Tibial nerve (tissue), 4 donors: ENCODE measurements at regions not wholly inside any gene's neighbourhood (a gene's known extent, or its start where the extent isn't known, plus 50 kb on each side); places are given as distances from the start of the nearest gene placed in this dataset.
"Not testable (repeated sequence)": the region's sequence is repeated elsewhere in the genome, so short reads cannot be mapped to it uniquely, and the experiment has no call there.

Experiments
- DNase-seq, 2 donors: peaks; one replicate each; pipeline ENCODE4 v3.0.0-alpha.2; 2019; ENCODE audit warnings: low spot score in 2 of 2
- H3K27ac ChIP-seq, 4 donors: fragments of 200-600 bp; sonication (generic) in 3 of 4; one replicate each; pipeline ENCODE4 v1.5.1; 2017 to 2019; ENCODE audit warnings: mild to moderate bottlenecking in 1 of 4
- H3K27me3 ChIP-seq, 2 donors: fragments of 200-600 bp; sonication (generic) in 1 of 2; one replicate each; pipeline versions ENCODE4 v1.5.1 to v1.6.0; 2017 to 2019
- H3K36me3 ChIP-seq, 3 donors: fragments of 200-600 bp; sonication (generic); one replicate each; pipeline ENCODE4 v1.5.1; 2018 to 2019
- H3K4me1 ChIP-seq, 4 donors: fragments of 200-600 bp; sonication (generic) in 3 of 4; one replicate each; pipeline ENCODE4 v1.5.1; 2017 to 2019
- H3K4me3 ChIP-seq, 4 donors: fragments of 200-600 bp; sonication (generic) in 3 of 4; one replicate each; pipeline ENCODE4 v1.5.1; 2017 to 2019; ENCODE audit warnings: mild to moderate bottlenecking in 1 of 4, moderate library complexity in 1 of 4
- H3K9me3 ChIP-seq, 4 donors: fragments of 200-600 bp; sonication (generic) in 3 of 4; one replicate each; pipeline ENCODE4 v1.5.1; 2017 to 2019
- EP300 ChIP-seq, 2 donors: sonication (generic); formaldehyde crosslinking; IDR thresholded peaks; one replicate each; pipeline ENCODE4 v1.6.1; 2017; ENCODE audit warnings: antibody characterized with exemption in 2 of 2, mild to moderate bottlenecking in 1 of 2
- POLR2A ChIP-seq, 2 donors: fragments of 450-650 bp; IDR thresholded peaks; one replicate each; pipeline ENCODE4 v1.6.1; 2017; ENCODE audit warnings: antibody characterized with exemption in 2 of 2, mild to moderate bottlenecking in 2 of 2, moderate library complexity in 2 of 2
- WGBS, 2 donors: methylation state at CpG; one replicate each; pipeline ENCODE4 v1.1.5; 2018; 5-methylcytosine and 5-hydroxymethylcytosine counted together
- TF ChIP-seq, protein P1 (sequence below), 5 experiments: fragments of 200-600 bp in 3 of 5; fragments of 450-650 bp in 2 of 5; sonication (generic) in 3 of 5; IDR thresholded peaks; one replicate each; pipeline ENCODE4 v1.5.1; 2016 to 2019; ENCODE audit warnings: antibody characterized with exemption in 5 of 5, mild to moderate bottlenecking in 3 of 5, moderate library complexity in 2 of 5

DNA sequence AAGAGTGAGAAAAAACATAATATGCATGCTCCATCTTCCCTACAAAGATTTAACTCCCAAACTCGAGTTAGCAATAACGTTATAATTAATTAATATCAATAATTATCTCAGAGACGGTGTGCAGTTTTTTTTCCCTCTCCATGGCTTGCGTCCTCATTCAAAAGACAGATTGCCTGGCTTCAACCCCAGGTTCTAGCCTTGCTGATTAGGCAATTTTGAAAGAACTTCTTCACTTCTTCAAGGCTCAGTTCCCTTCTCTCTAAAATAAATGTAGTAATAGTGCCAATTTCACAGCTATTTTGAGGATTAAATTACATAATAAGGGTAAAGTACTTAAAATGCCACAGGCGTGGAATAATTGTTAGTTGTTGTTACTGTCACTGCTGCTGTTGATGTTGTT, 876.1 kb upstream of the GBE1 start:
- DNase-seq, result no peak
- no peaks in the 10 kb centered on the region for H3K4me1 ChIP-seq
- H3K9me3 ChIP-seq, result peaks cover 0 to 7% (median 0%) of the 10 kb centered on the region in 4 donors
- H3K4me3 ChIP-seq, result no peak overlapping the region
- H3K27me3 ChIP-seq, result no peaks in the 10 kb centered on the region
- H3K36me3 ChIP-seq, result no peaks in the 10 kb centered on the region
- TF ChIP-seq, protein P1, sequence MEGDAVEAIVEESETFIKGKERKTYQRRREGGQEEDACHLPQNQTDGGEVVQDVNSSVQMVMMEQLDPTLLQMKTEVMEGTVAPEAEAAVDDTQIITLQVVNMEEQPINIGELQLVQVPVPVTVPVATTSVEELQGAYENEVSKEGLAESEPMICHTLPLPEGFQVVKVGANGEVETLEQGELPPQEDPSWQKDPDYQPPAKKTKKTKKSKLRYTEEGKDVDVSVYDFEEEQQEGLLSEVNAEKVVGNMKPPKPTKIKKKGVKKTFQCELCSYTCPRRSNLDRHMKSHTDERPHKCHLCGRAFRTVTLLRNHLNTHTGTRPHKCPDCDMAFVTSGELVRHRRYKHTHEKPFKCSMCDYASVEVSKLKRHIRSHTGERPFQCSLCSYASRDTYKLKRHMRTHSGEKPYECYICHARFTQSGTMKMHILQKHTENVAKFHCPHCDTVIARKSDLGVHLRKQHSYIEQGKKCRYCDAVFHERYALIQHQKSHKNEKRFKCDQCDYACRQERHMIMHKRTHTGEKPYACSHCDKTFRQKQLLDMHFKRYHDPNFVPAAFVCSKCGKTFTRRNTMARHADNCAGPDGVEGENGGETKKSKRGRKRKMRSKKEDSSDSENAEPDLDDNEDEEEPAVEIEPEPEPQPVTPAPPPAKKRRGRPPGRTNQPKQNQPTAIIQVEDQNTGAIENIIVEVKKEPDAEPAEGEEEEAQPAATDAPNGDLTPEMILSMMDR (IDR thresholded peaks at IDR 0.05), result no peak
- TF ChIP-seq EP300 (IDR thresholded peaks at IDR 0.05), result no peak
- no peak for TF ChIP-seq POLR2A (IDR thresholded peaks at IDR 0.05)
- 85 to 87% methylated on average over 5 of the region's 5 CpGs for WGBS, 2 donors
- H3K27ac ChIP-seq, result no peak overlapping the region

DNA sequence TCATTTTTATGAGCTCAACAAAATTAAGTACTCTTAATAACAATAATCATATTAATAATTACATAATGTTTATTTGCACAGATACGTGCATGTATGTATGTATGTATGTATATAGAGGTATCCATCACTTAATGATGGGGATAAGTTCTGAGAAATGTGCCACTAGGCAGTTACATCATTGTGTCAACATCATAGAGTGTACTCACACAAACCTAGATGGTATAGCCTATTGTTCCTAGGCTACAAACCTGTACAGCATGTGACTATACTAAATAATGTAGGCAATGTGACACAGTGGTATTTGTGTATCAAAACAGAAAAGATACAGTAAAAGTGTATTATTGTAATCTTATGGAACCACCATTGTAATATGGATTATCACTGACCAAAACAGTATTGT, 874.7 kb upstream of the GBE1 start:
- no peaks in the 10 kb centered on the region for H3K27me3 ChIP-seq
- no peak for DNase-seq
- no peak overlapping the region for H3K27ac ChIP-seq
- TF ChIP-seq POLR2A (IDR thresholded peaks at IDR 0.05), result no peak
- TF ChIP-seq, protein P1 (IDR thresholded peaks at IDR 0.05), result no peak
- no peak for TF ChIP-seq EP300 (IDR thresholded peaks at IDR 0.05)
- 85 to 87% methylated on average over 1 of the region's 1 CpG for WGBS, 2 donors
- no peaks in the 10 kb centered on the region for H3K4me1 ChIP-seq
- no peaks in the 10 kb centered on the region for H3K36me3 ChIP-seq
- H3K4me3 ChIP-seq, result no peak overlapping the region
- H3K9me3 ChIP-seq, result peaks cover 0 to 7% (median 0%) of the 10 kb centered on the region in 4 donors

DNA sequence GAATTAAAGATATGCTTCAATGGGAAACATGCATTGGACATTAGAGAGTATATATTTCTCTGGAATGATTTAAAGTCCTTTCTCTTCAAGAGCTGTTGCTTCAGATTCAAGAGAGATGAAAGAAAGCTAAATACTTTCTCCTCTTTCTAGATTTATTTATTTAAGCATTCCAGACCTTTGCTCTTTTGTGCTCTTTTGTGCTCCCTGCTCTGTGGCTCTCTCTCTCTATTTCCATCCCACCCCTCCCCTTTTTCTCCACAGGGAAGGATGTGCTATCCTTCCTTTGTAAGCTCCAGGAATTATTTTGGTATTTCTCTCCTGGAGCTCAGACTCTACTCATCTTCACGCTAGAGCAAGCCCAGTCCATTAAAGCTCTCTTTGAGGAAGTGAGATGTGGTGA, 871.9 kb upstream of the GBE1 start:
- Histone ChIP-seq H3K4me3 (no peak overlapping the region), H3K9me3 (no peaks in the 10 kb centered on the region), H3K4me1 (no peaks in the 10 kb centered on the region), H3K27ac (no peak overlapping the region), H3K27me3 (no peaks in the 10 kb centered on the region), H3K36me3 (no peaks in the 10 kb centered on the region)
- no peak for DNase-seq
- WGBS, 2 donors, result 16 to 38% methylated on average over 1 of the region's 1 CpG
- no peak for TF ChIP-seq EP300 (IDR thresholded peaks at IDR 0.05)

DNA sequence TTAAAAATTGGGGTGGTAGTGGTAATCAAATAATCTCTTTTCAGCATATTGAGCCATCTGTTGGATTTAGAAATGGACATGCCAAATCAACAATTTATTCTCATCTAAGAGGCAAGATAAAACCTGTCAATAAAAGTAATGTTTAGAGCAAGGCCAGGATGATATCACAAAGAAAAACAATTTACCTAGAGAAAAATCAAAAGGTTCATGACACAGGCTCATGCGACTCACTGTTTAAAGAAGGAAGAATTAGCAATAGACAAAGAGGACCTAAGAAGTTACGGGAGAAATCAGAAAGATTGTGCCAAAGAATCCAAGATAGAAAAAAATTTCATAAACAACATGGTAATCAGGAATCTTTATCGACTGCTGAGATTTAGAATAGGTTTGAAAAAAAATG, 868.5 kb upstream of the GBE1 start:
- Histone ChIP-seq H3K36me3 (no peaks in the 10 kb centered on the region), H3K9me3 (no peaks in the 10 kb centered on the region), H3K4me1 (no peaks in the 10 kb centered on the region), H3K27ac (no peak overlapping the region), H3K4me3 (no peak overlapping the region), H3K27me3 (no peaks in the 10 kb centered on the region)
- no peak for DNase-seq
- TF ChIP-seq EP300 (IDR thresholded peaks at IDR 0.05) (no peak), POLR2A (IDR thresholded peaks at IDR 0.05) (no peak)
- TF ChIP-seq, protein P1 (IDR thresholded peaks at IDR 0.05), result no peak
- 84 to 86% methylated on average over 3 of the region's 3 CpGs for WGBS, 2 donors

DNA sequence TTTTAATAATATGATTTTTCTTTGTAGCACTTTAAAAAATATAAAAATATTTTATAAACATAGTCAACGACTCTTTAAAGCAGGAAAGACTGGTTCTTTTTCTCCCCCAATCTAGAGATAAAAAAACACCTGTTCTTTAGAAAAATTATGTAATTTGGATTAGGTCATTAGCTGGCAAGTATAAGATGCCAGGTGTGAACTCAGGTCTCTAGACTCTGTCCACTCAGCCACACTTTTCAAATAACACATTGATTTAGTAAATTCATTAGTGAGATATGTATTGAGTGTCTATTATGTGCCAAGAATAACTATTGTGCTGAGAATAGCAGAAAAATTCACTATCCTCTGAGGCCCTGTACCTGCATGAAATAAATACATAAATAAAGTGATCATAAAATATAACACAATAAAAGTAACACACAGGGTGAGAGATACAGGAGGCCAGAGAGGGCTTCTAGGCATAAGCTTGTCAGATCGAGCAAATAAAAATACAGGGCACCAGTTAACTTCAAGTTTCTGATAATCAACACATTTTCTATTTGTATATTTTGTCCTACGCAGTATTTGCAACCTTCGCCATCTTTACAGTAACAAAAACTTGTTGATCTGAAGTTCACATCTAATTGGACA, 867.1 kb upstream of the GBE1 start:
- Histone ChIP-seq H3K36me3 (no peaks in the 10 kb centered on the region), H3K4me3 (no peak overlapping the region), H3K27me3 (no peaks in the 10 kb centered on the region), H3K4me1 (no peaks in the 10 kb centered on the region), H3K27ac (no peak overlapping the region), H3K9me3 (peaks cover 0 to 10% (median 0%) of the 10 kb centered on the region in 4 donors)
- TF ChIP-seq EP300 (IDR thresholded peaks at IDR 0.05) (no peak), POLR2A (IDR thresholded peaks at IDR 0.05) (no peak)
- TF ChIP-seq, protein P1 (IDR thresholded peaks at IDR 0.05), result no peak
- DNase-seq, result no peak
- 58 to 87% methylated on average over 4 of the region's 4 CpGs for WGBS, 2 donors

DNA sequence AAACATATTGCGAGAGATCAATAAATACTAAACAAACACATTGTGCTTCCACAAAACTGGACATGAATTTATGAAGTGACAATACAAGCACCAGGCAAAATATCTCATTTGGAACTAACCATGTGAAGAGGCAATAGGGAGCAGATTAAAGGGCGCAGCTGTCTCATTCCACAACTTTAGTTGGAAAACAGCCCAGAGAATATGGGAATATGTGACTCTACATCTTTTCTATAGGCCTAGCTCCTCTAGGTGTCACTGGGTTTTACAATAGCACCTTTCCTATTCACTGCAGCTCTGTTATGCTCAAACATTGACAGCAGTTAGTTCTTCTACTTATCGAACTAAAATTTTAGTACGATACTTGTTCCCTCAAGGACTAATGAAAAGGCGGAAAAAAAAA, 866.3 kb upstream of the GBE1 start:
- H3K4me1 ChIP-seq, result no peaks in the 10 kb centered on the region
- H3K4me3 ChIP-seq, result no peak overlapping the region
- TF ChIP-seq, protein P1 (IDR thresholded peaks at IDR 0.05), result no peak
- TF ChIP-seq POLR2A (IDR thresholded peaks at IDR 0.05), result no peak
- WGBS, 2 donors, result 86 to 94% methylated on average over 5 of the region's 5 CpGs
- H3K9me3 ChIP-seq, result peaks cover 0 to 14% (median 0%) of the 10 kb centered on the region in 4 donors
- no peak for DNase-seq
- no peaks in the 10 kb centered on the region for H3K36me3 ChIP-seq
- no peak overlapping the region for H3K27ac ChIP-seq
- no peaks in the 10 kb centered on the region for H3K27me3 ChIP-seq

DNA sequence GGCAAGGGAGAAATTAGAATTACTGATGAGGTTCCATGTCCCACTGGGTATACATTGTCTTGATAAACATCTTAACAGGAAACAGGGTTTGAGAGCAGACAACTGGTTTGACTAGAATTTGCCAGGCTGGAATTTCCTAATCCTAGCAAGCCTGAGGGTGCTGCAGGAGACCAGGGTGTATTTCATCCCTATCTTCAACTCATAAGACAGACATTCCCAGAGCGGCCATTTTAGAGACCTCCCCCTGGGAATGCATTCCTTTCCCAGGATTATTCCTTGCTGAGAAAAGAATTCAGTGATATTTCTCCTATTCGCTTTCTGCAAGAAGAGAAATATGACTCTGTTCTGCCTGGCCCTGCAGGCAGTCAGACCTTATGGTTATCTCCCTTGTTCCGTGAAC, 859.3 kb upstream of the GBE1 start:
- H3K36me3 ChIP-seq, H3K27me3 ChIP-seq, DNase-seq: not testable (repeated sequence)

More for the DNA sequence above, 859.3 kb upstream of the GBE1 start:
- H3K4me3 ChIP-seq, H3K4me1 ChIP-seq, H3K27ac ChIP-seq: not testable (repeated sequence)
- H3K9me3 ChIP-seq, result peaks cover 0 to 25% (median 0%) of the 10 kb centered on the region in 4 donors
- WGBS, 2 donors, result 86 to 90% methylated on average over 3 of the region's 3 CpGs
